Naive thymus-derived CD4-positive, alpha-beta T cell (primary cell): ENCODE measurements at regions not wholly inside any gene's neighbourhood (a gene's known extent, or its start where the extent isn't known, plus 50 kb on each side); places are given as distances from the start of the nearest gene placed in this dataset.
"Not testable (repeated sequence)": the region's sequence is repeated elsewhere in the genome, so short reads cannot be mapped to it uniquely, and the experiment has no call there.

Experiments
- ATAC-seq: fragments of 150-1000 bp; cut with Tn5 transposase; 2 replicates; pipeline ENCODE4 v1.10.0; 2021; ENCODE audit warnings: mild to moderate bottlenecking, moderate library complexity
- CTCF ChIA-PET: fragments of 350-600 bp; sonication (Branson Sonifier 250); formaldehyde crosslinking; loops from one replicate; lab custom pipeline; 2021; ENCODE audit warnings: antibody characterized with exemption; lab: Charles Lee
- POLR2A ChIA-PET: fragments of 350-600 bp; sonication (Branson Sonifier 250); formaldehyde crosslinking; loops from one replicate; lab custom pipeline; 2021; ENCODE audit warnings: antibody characterized with exemption, inconsistent platforms; lab: Charles Lee
- DNase-seq, 9 donors: peaks; one replicate each; pipeline versions ENCODE4 v3.0.0 to v3.0.0-alpha.2; 2020 to 2022; ENCODE audit warnings: mixed read lengths in 1 of 9
- H3K27ac ChIP-seq: one replicate; pipeline ENCODE4 v1.7.0; 2013; ENCODE audit warnings: mild to moderate bottlenecking, low read depth, low read length, moderate library complexity
- H3K27me3 ChIP-seq, 2 donors: one replicate each; pipeline ENCODE4 v1.7.0; 2013; ENCODE audit warnings: low read length in 2 of 2, mild to moderate bottlenecking in 2 of 2, moderate library complexity in 2 of 2; ENCODE audit not compliant: control insufficient read depth in 2 of 2, insufficient read depth in 2 of 2
- H3K36me3 ChIP-seq, 3 experiments: 1 replicate in 2 of 3; 2 replicates in 1 of 3; pipeline ENCODE4 v1.7.0; 2013; ENCODE audit warnings: low read length in 3 of 3, mild to moderate bottlenecking in 3 of 3, moderate library complexity in 1 of 3; ENCODE audit not compliant: insufficient read depth in 3 of 3, control insufficient read depth in 2 of 3
- H3K4me1 ChIP-seq, 2 donors: one replicate each; pipeline ENCODE4 v1.7.0; 2013; ENCODE audit warnings: low read length in 2 of 2, mild to moderate bottlenecking in 2 of 2, moderate library complexity in 1 of 2; ENCODE audit not compliant: control insufficient read depth in 2 of 2, insufficient read depth in 2 of 2
- H3K4me3 ChIP-seq: 2 replicates; pipeline ENCODE4 v1.7.0; 2013; ENCODE audit warnings: mild to moderate bottlenecking, low read length
- H3K9me3 ChIP-seq, 3 experiments: 1 replicate in 2 of 3; 2 replicates in 1 of 3; pipeline ENCODE4 v1.7.0; 2013; ENCODE audit warnings: low read length in 3 of 3; ENCODE audit not compliant: control insufficient read depth in 2 of 3
- H3K27ac Mint-ChIP-seq, 9 donors: one replicate each; pipeline ENCODE4 v1.8.0; 2020 to 2022; ENCODE audit warnings: mixed read lengths in 9 of 9, mild to moderate bottlenecking in 8 of 9, moderate library complexity in 5 of 9, inconsistent platforms in 2 of 9
- H3K27me3 Mint-ChIP-seq, 5 donors: one replicate each; pipeline ENCODE4 v1.8.0; 2021 to 2022; ENCODE audit warnings: mixed read lengths in 5 of 5, mild to moderate bottlenecking in 1 of 5
- H3K36me3 Mint-ChIP-seq, 5 donors: one replicate each; pipeline ENCODE4 v1.8.0; 2020 to 2022; ENCODE audit warnings: mixed read lengths in 5 of 5, mild to moderate bottlenecking in 3 of 5, inconsistent platforms in 1 of 5
- H3K4me1 Mint-ChIP-seq, 7 donors: one replicate each; pipeline ENCODE4 v1.8.0; 2020 to 2022; ENCODE audit warnings: mixed read lengths in 7 of 7, mild to moderate bottlenecking in 3 of 7, inconsistent platforms in 1 of 7
- H3K4me3 Mint-ChIP-seq, 10 donors: one replicate each; pipeline ENCODE4 v1.8.0; 2020 to 2022; ENCODE audit warnings: mild to moderate bottlenecking in 10 of 10, mixed read lengths in 10 of 10, moderate library complexity in 6 of 10, inconsistent platforms in 2 of 10
- H3K9me3 Mint-ChIP-seq, 11 donors: one replicate each; pipeline ENCODE4 v1.8.0; 2020 to 2022; ENCODE audit warnings: mixed read lengths in 11 of 11, mild to moderate bottlenecking in 4 of 11, inconsistent platforms in 1 of 11, moderate library complexity in 1 of 11
- intact Hi-C, 2 donors: fragments of 100-400 bp; cut with micrococcal nuclease; formaldehyde crosslinking; loops; one replicate each; pipeline ENCODE4 v1.15.1; 2023

- Mint-ChIP-seq H3K4me3 (no peak overlapping the region), H3K4me1 (no peaks in the 10 kb centered on the region), H3K36me3 (no peaks in the 10 kb centered on the region), H3K9me3 (peaks cover 0 to 8% (median 2%) of the 10 kb centered on the region in 11 donors), H3K27ac (no peak overlapping the region), H3K27me3 (peaks cover 0 to 24% (median 9%) of the 10 kb centered on the region in 5 donors)
- ChIA-PET CTCF (no interaction called here), POLR2A (no interaction called here)
- no peak overlapping the region for H3K27ac ChIP-seq
- H3K27me3 ChIP-seq: no peaks in the 10 kb centered on the region
- H3K4me3 ChIP-seq: no peak overlapping the region
- H3K9me3 ChIP-seq: no peaks in the 10 kb centered on the region
- no peaks in the 10 kb centered on the region for H3K36me3 ChIP-seq
- intact Hi-C loops: no loop called here
- DNase-seq (no peak), ATAC-seq (no peak)
- H3K4me1 ChIP-seq: no peaks in the 10 kb centered on the region
Measured at GRCh38 chr10:35876248-35876647, 234.2 kb upstream of the FZD8 start.

GRCh38 chr10:35875016-35875676 lies 233.1 kb upstream of the FZD8 start:
- Mint-ChIP-seq H3K27ac (no peak overlapping the region), H3K36me3 (no peaks in the 10 kb centered on the region), H3K9me3 (peaks cover 0 to 8% (median 2%) of the 10 kb centered on the region in 11 donors), H3K4me1 (no peaks in the 10 kb centered on the region), H3K4me3 (no peak overlapping the region), H3K27me3 (peaks cover 0 to 33% (median 10%) of the 10 kb centered on the region in 5 donors)
- POLR2A ChIA-PET: no interaction called here
- intact Hi-C loops: no loop called here
- CTCF ChIA-PET: no interaction called here
- Histone ChIP-seq H3K4me1 (no peaks in the 10 kb centered on the region), H3K4me3 (no peak overlapping the region), H3K27me3 (no peaks in the 10 kb centered on the region), H3K36me3 (no peaks in the 10 kb centered on the region), H3K27ac (no peak overlapping the region), H3K9me3 (no peaks in the 10 kb centered on the region)
- DNase-seq (no peak), ATAC-seq (no peak)

DNA sequence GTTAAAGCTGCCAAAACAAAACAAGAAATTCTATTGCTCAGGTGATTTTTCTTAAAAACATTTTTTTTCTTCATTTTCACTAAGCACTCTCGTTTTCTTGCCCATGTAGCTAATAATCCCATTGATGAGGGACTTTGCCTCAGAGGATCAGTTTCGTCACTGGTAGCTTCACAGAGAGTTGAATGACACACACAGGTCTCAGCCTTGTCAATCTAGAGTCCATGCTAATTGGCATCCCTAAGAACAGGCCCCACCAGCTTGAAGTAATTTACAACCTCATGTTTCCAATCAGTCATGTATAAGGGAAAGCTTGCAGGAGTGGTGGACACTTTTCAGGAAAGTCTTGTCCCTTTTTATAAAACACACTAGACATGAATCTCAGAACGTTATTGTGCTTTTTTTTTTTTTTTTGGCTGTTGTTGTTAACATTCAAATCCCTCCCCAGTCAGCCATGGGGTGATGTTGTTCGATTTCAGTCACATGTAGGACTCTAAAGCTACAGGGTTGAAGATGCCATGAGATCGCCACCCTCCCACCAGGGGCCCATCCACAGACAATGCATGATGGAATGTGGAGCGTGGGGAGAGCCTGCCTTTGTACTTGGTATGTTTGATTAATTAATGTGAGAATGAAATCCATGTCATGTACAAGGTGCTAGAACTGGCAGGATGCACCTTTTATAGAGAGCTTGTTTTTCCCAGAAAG lies 232.4 kb upstream of the FZD8 start:
- Histone ChIP-seq H3K4me1 (no peaks in the 10 kb centered on the region), H3K36me3 (no peaks in the 10 kb centered on the region), H3K4me3 (no peak overlapping the region), H3K9me3 (no peaks in the 10 kb centered on the region), H3K27ac (no peak overlapping the region), H3K27me3 (no peaks in the 10 kb centered on the region)
- Mint-ChIP-seq H3K36me3 (no peaks in the 10 kb centered on the region), H3K27me3 (peaks cover 0 to 33% (median 11%) of the 10 kb centered on the region in 5 donors), H3K4me1 (no peaks in the 10 kb centered on the region), H3K27ac (no peak overlapping the region), H3K9me3 (peaks cover 0 to 8% (median 2%) of the 10 kb centered on the region in 11 donors), H3K4me3 (no peak overlapping the region)
- DNase-seq (no peak), ATAC-seq (no peak)
- intact Hi-C loops: no loop called here
- ChIA-PET CTCF (no interaction called here), POLR2A (no interaction called here)

DNA sequence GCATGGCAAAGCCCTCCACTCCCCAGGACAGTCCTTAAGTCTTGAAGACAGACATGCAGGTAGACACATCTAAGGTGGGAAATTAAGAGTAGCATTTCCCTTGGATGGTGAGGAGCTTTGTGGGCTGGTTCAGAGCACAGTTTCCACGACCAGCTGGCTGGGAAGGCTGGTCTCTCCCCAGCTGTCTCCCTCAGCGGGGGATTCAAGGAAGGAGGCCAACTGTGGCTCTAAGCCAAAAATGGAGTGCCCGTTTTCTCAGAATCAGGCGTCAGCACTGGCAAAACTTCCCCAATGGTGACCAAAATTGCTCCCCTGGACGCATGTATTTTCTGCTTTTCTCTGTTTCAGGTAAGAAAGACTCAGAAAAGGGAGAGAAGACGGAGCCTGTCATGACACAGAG lies 230.6 kb upstream of the FZD8 start:
- H3K4me1 ChIP-seq: no peaks in the 10 kb centered on the region
- H3K9me3 ChIP-seq: no peaks in the 10 kb centered on the region
- no peak overlapping the region for H3K4me3 Mint-ChIP-seq
- no peaks in the 10 kb centered on the region for H3K36me3 ChIP-seq
- peaks cover 0 to 7% (median 2%) of the 10 kb centered on the region in 11 donors for H3K9me3 Mint-ChIP-seq
- H3K4me3 ChIP-seq: no peak overlapping the region
- POLR2A ChIA-PET: no interaction called here
- H3K4me1 Mint-ChIP-seq: no peaks in the 10 kb centered on the region
- H3K27ac Mint-ChIP-seq: no peak overlapping the region
- H3K27ac ChIP-seq: no peak overlapping the region
- intact Hi-C loops: no loop called here
- ATAC-seq: no peak
- CTCF ChIA-PET: no interaction called here
- no peaks in the 10 kb centered on the region for H3K36me3 Mint-ChIP-seq
- no peaks in the 10 kb centered on the region for H3K27me3 ChIP-seq
- no peak for DNase-seq
- peaks cover 0 to 33% (median 11%) of the 10 kb centered on the region in 5 donors for H3K27me3 Mint-ChIP-seq

DNA sequence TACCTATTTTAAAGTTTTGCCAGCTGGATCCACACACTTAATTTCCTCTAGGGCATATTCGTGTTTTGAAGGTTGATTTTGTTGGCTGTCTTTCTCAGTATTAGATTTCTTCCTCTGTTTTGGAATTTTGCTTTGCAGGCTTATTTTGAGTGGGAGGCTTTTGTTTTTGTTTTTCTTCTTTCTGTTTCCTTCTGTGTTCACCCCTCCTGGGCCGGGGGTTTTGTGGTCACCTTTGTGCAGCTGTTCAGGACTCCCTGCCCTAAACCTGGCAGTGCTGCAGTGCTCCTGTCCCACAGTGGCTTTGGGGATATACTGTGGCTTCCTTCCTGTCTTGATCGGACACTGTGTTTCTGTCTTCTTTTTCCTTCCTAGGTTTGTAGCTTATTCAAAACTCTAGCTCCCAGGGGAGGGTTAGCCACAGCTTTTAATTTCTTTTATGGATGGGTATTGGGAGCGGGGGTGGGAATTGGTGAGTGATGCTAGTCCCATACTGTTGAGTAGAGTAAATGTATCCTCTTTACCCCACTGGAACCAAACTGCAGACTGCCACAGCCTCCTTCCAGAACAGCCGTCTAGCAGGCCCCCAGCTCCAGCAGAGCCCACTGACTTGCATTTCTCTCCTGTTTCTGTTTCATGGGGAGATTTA lies 228.7 kb upstream of the FZD8 start:
- no peak for ATAC-seq
- H3K27ac ChIP-seq: no peak overlapping the region
- H3K4me1 ChIP-seq: no peaks in the 10 kb centered on the region
- no peaks in the 10 kb centered on the region for H3K27me3 ChIP-seq
- H3K9me3 ChIP-seq: no peaks in the 10 kb centered on the region
- ChIA-PET POLR2A (no interaction called here), CTCF (no interaction called here)
- H3K4me3 ChIP-seq: no peak overlapping the region
- DNase-seq: no peak
- no peaks in the 10 kb centered on the region for H3K36me3 ChIP-seq
- peaks cover 0 to 33% (median 11%) of the 10 kb centered on the region in 5 donors for H3K27me3 Mint-ChIP-seq
- intact Hi-C loops: no loop called here
- peaks cover 0 to 12% (median 3%) of the 10 kb centered on the region in 11 donors for H3K9me3 Mint-ChIP-seq
- no peaks in the 10 kb centered on the region for H3K4me1 Mint-ChIP-seq
- no peak overlapping the region for H3K27ac Mint-ChIP-seq
- H3K4me3 Mint-ChIP-seq: no peak overlapping the region
- no peaks in the 10 kb centered on the region for H3K36me3 Mint-ChIP-seq

GRCh38 chr10:35858676-35859283 lies 216.7 kb upstream of the FZD8 start:
- DNase-seq, H3K27ac Mint-ChIP-seq, H3K27ac ChIP-seq, intact Hi-C loops, H3K4me1 Mint-ChIP-seq, H3K27me3 ChIP-seq, H3K4me3 Mint-ChIP-seq, H3K4me1 ChIP-seq, H3K36me3 ChIP-seq, H3K36me3 Mint-ChIP-seq, H3K4me3 ChIP-seq, POLR2A ChIA-PET, CTCF ChIA-PET, ATAC-seq, H3K9me3 ChIP-seq, H3K27me3 Mint-ChIP-seq: not testable (repeated sequence)
- peaks cover 0 to 16% (median 11%) of the 10 kb centered on the region in 11 donors for H3K9me3 Mint-ChIP-seq
